HCT116 (cell line): ENCODE measurements at regions not wholly inside any gene's neighbourhood (a gene's known extent, or its start where the extent isn't known, plus 50 kb on each side); places are given as distances from the start of the nearest gene placed in this dataset.

Experiments used
- ATAC-seq: fragments of 200-7000 bp; cut with Tn5 transposase; 2 replicates; pipeline ENCODE4 v1.9.1; 2020; ENCODE audit warnings: mild to moderate bottlenecking, moderate library complexity
- BruUV-seq: library from RNA; stranded (reverse); fragments of 400-500 nt; replicated peaks from 2 replicates; lab custom pipeline; 2021; lab: Mats Ljungman, UMichigan
- CTCF ChIA-PET: fragments of 300-600 bp; sonication (Branson Sonifier 250); formaldehyde crosslinking; loops from one replicate; lab custom pipeline; 2021; ENCODE audit warnings: antibody characterized with exemption; lab: Charles Lee
- POLR2A ChIA-PET: fragments of 300-600, 350-600 bp; sonication (Branson Sonifier 250); formaldehyde crosslinking; loops from one replicate; lab custom pipeline; 2021; ENCODE audit warnings: antibody characterized with exemption; lab: Charles Lee
- RAD21 ChIA-PET, 2 experiments: fragments of 300-600 bp; sonication (Branson Sonifier 250); formaldehyde crosslinking; loops; one replicate each; lab custom pipeline; 2023; ENCODE audit warnings: low total read pairs in 2 of 2; ENCODE audit not compliant: uncharacterized antibody in 2 of 2, unreplicated experiment in 2 of 2, low non-redundant PET in 1 of 2; lab: Charles Lee
- DNase-seq: peaks from one replicate; pipeline ENCODE4 v3.0.0-alpha.2; 2010; ENCODE audit warnings: low read depth, low spot score
- H2AFZ ChIP-seq: fragments of 200-600 bp; shearing (Covaris generic), sonication (generic); 2 replicates; pipeline ENCODE4 v1.6.1; 2017; ENCODE audit warnings: low read depth, mixed run types, mixed read lengths, antibody characterized with exemption, low read length; ENCODE audit not compliant: poor library complexity, severe bottlenecking
- H3K27ac ChIP-seq: 2 replicates; pipeline ENCODE4 v1.5.1; 2012; ENCODE audit warnings: low read depth, low read length
- H3K27me3 ChIP-seq: fragments of 200-600 bp; sonication (generic); 2 replicates; pipeline ENCODE4 v1.6.1; 2016; ENCODE audit warnings: mixed run types, low read length, mixed read lengths; ENCODE audit not compliant: insufficient read depth
- H3K36me3 ChIP-seq, 2 experiments: fragments of 200-500 bp in 1 of 2; fragments of 200-600 bp in 1 of 2; sonication (Bioruptor generic) in 1 of 2; sonication (generic) in 1 of 2; 2 replicates each; pipeline versions ENCODE4 v1.5.1 to v1.6.1; 2014 to 2016; ENCODE audit warnings: low read length in 2 of 2, inconsistent platforms in 1 of 2, mixed read lengths in 1 of 2, mixed run types in 1 of 2; ENCODE audit not compliant: insufficient read depth in 2 of 2, control insufficient read depth in 1 of 2
- H3K4me1 ChIP-seq, 2 experiments: fragments of 200-600 bp in 1 of 2; sonication (generic) in 1 of 2; 2 replicates each; pipeline versions ENCODE4 v1.5.1 to v1.6.1; 2012 to 2017; ENCODE audit warnings: low read length in 2 of 2, inconsistent platforms in 1 of 2, mild to moderate bottlenecking in 1 of 2, mixed read lengths in 1 of 2, mixed run types in 1 of 2, moderate library complexity in 1 of 2; ENCODE audit not compliant: insufficient read depth in 2 of 2, control insufficient read depth in 1 of 2
- H3K4me2 ChIP-seq: fragments of 200-600 bp; sonication (generic); 2 replicates; pipeline ENCODE4 v1.6.1; 2017; ENCODE audit warnings: mixed run types, low read length, mixed read lengths
- H3K4me3 ChIP-seq, 2 experiments: fragments of 200-600 bp in 1 of 2; sonication (generic) in 1 of 2; replicated peaks in 1 of 2; 2 replicates each; pipeline ENCODE4 v1.5.1; 2011 to 2016; ENCODE audit warnings: low read length in 2 of 2, control low read depth in 1 of 2, low read depth in 1 of 2, mild to moderate bottlenecking in 1 of 2, mixed read lengths in 1 of 2, mixed run types in 1 of 2
- H3K79me2 ChIP-seq: fragments of 200-600 bp; sonication (generic); 2 replicates; pipeline ENCODE4 v1.6.1; 2017; ENCODE audit warnings: mild to moderate bottlenecking, mixed run types, low read length, moderate library complexity, mixed read lengths; ENCODE audit not compliant: insufficient read depth
- H3K9ac ChIP-seq: fragments of 200-600 bp; sonication (generic); 2 replicates; pipeline ENCODE4 v1.6.1; 2016; ENCODE audit warnings: low read length, mixed read lengths
- H3K9me2 ChIP-seq: fragments of 200-600 bp; sonication (generic), shearing (Covaris generic); 2 replicates; pipeline ENCODE4 v1.6.1; 2017; ENCODE audit warnings: mixed run types, mild to moderate bottlenecking, moderate library complexity; ENCODE audit not compliant: insufficient read depth
- H3K9me3 ChIP-seq, 2 experiments: fragments of 200-500 bp in 1 of 2; fragments of 200-600 bp in 1 of 2; sonication (Bioruptor generic) in 1 of 2; sonication (generic) in 1 of 2; 2 replicates each; pipeline ENCODE4 v1.6.1; 2014 to 2017; ENCODE audit warnings: low read length in 2 of 2, mixed read lengths in 2 of 2, inconsistent platforms in 1 of 2, low read depth in 1 of 2, mild to moderate bottlenecking in 1 of 2, mixed run types in 1 of 2, moderate library complexity in 1 of 2; ENCODE audit not compliant: control insufficient read depth in 1 of 2, insufficient read depth in 1 of 2
- H4K20me1 ChIP-seq: fragments of 200-600 bp; sonication (generic), shearing (Covaris generic); 2 replicates; pipeline ENCODE4 v1.6.1; 2017; ENCODE audit warnings: mixed run types, mild to moderate bottlenecking, moderate library complexity; ENCODE audit not compliant: insufficient read depth
- ATF3 ChIP-seq: IDR thresholded peaks from 2 replicates; pipeline ENCODE4 v1.6.1; 2012
- CBX3 ChIP-seq: IDR thresholded peaks from 2 replicates; pipeline ENCODE4 v1.6.1; 2012; ENCODE audit warnings: low read depth
- CEBPB ChIP-seq: IDR thresholded peaks from 2 replicates; pipeline ENCODE4 v1.6.1; 2012; ENCODE audit warnings: low read depth
- ELF1 ChIP-seq: IDR thresholded peaks from 2 replicates; pipeline ENCODE4 v1.6.1; 2012; ENCODE audit warnings: low read depth, borderline replicate concordance
- EZH2 ChIP-seq: fragments of 200-600 bp; sonication (generic); IDR thresholded peaks from 2 replicates; pipeline ENCODE4 v1.6.1; 2017; ENCODE audit warnings: antibody characterized with exemption, mixed run types
- EZH2phosphoT487 ChIP-seq: fragments of 200-600 bp; IDR thresholded peaks from 2 replicates; pipeline ENCODE4 v1.6.1; 2018; ENCODE audit warnings: antibody characterized with exemption, borderline replicate concordance
- FOSL1 ChIP-seq: IDR thresholded peaks from 2 replicates; pipeline ENCODE4 v1.6.1; 2012; ENCODE audit warnings: low read depth
- POLR2A ChIP-seq: IDR thresholded peaks from 2 replicates; pipeline ENCODE4 v1.7.0; 2011; ENCODE audit warnings: borderline replicate concordance; ENCODE audit not compliant: insufficient read depth, insufficient read length; ENCODE audit errors: extremely low read depth
- RAD21 ChIP-seq: IDR thresholded peaks from 2 replicates; pipeline ENCODE4 v1.6.1; 2012; ENCODE audit warnings: low read depth, mild to moderate bottlenecking
- REST ChIP-seq: IDR thresholded peaks from 2 replicates; pipeline ENCODE4 v1.6.1; 2012; ENCODE audit warnings: low read depth
- SP1 ChIP-seq: IDR thresholded peaks from 2 replicates; pipeline ENCODE4 v1.6.1; 2012; ENCODE audit warnings: low read depth
- YY1 ChIP-seq: IDR thresholded peaks from 2 replicates; pipeline ENCODE4 v1.6.1; 2011; ENCODE audit warnings: low read length, low read depth, moderate library complexity, mild to moderate bottlenecking; ENCODE audit not compliant: insufficient replicate concordance; ENCODE audit errors: extremely low read depth
- ZBTB33 ChIP-seq: IDR thresholded peaks from 2 replicates; pipeline ENCODE4 v1.6.1; 2011; ENCODE audit warnings: mild to moderate bottlenecking, low read length, moderate library complexity; ENCODE audit not compliant: insufficient replicate concordance; ENCODE audit errors: extremely low read depth
- ZFX ChIP-seq: fragments of 450-650 bp; IDR thresholded peaks from 2 replicates; pipeline ENCODE4 v1.6.1; 2017
- ZNF274 ChIP-seq: fragments of 200-500 bp; sonication (Bioruptor generic); IDR thresholded peaks from 2 replicates; pipeline ENCODE4 v1.6.1; 2014; ENCODE audit warnings: mild to moderate bottlenecking, low read depth, low read length, inconsistent platforms
- intact Hi-C: fragments of 100-400 bp; cut with micrococcal nuclease; formaldehyde crosslinking; loops from 2 replicates; pipeline ENCODE4 v1.10.0; 2022

- RAD21 ChIA-PET: no interaction called here
- H3K9me3 ChIP-seq: no peaks in the 10 kb centered on the region
- no peak for TF ChIP-seq POLR2A
- TF ChIP-seq YY1: no peak
- TF ChIP-seq CBX3: no peak
- TF ChIP-seq ELF1: no peak
- no peak for TF ChIP-seq ZFX
- no peak for TF ChIP-seq REST
- no peak for TF ChIP-seq SP1
- no peak for TF ChIP-seq EZH2phosphoT487
- TF ChIP-seq CEBPB: no peak
- no peak for TF ChIP-seq RAD21
- no peak for TF ChIP-seq ZBTB33
- no peak for TF ChIP-seq ZNF274
- no peak for TF ChIP-seq EZH2
- no peak for TF ChIP-seq ATF3
- no peak for TF ChIP-seq FOSL1
- TF ChIP-seq, all 23 proteins: peak for 0
- H3K9ac ChIP-seq: no peak overlapping the region
- no peaks in the 10 kb centered on the region for H3K4me1 ChIP-seq
- H4K20me1 ChIP-seq: no peaks in the 10 kb centered on the region
- no peak for DNase-seq
- POLR2A ChIA-PET: no interaction called here
- H3K36me3 ChIP-seq: no peaks in the 10 kb centered on the region
- no peak overlapping the region for H3K4me3 ChIP-seq
- no peaks in the 10 kb centered on the region for H3K9me2 ChIP-seq
- no peak overlapping the region for H3K4me2 ChIP-seq
- CTCF ChIA-PET: interaction anchor here (1.3 kb wide), 1 partner anchor 8 kb away, joined by 5 read pairs; no protein-coding TSS in a partner anchor
- no peaks in the 10 kb centered on the region for H3K79me2 ChIP-seq
- no peak overlapping the region for H3K27ac ChIP-seq
- no TSS peak for BruUV-seq
- no peak overlapping the region for H2AFZ ChIP-seq
- intact Hi-C loops: no loop called here
- peaks cover 51% of the 10 kb centered on the region for H3K27me3 ChIP-seq
- ATAC-seq: no peak
These were observed 234.9 kb upstream of the CAND1 start for GRCh38 chr12:67034110-67034879.
